ENCODE measurements at regions not wholly inside any gene's neighbourhood (a gene's known extent, or its start where the extent isn't known, plus 50 kb on each side); places are given as distances from the start of the nearest gene placed in this dataset.

- Mint-ChIP-seq H3K4me3 (ENCODE audit: unreplicated experiment) (no peak overlapping the region), H3K9me3 (ENCODE audit: unreplicated experiment) (peaks cover 2% of the 10 kb centered on the region), H3K27ac (ENCODE audit: unreplicated experiment) (no peak overlapping the region), H3K27me3 (ENCODE audit: low read depth, unreplicated experiment) (no peaks in the 10 kb centered on the region), H3K36me3 (ENCODE audit: low read depth, unreplicated experiment) (no peaks in the 10 kb centered on the region), H3K4me1 (ENCODE audit: low read depth, unreplicated experiment) (no peaks in the 10 kb centered on the region)
- TF ChIP-seq CTCF (IDR thresholded peaks at IDR 0.05; ENCODE audit: insufficient read depth, low read depth, low read length) (no peak), EZH2 (IDR thresholded peaks at IDR 0.05; ENCODE audit: insufficient read depth, low read length) (no peak)
- DNase-seq (ENCODE audit: low read depth) (no peak), FAIRE-seq (no peak)
- Histone ChIP-seq H4K20me1 (ENCODE audit: insufficient read depth, low read length) (no peaks in the 10 kb centered on the region), H3K4me1 (ENCODE audit: insufficient read depth, low read length) (no peaks in the 10 kb centered on the region), H3K36me3 (ENCODE audit: insufficient read depth, low read length) (no peaks in the 10 kb centered on the region), H3K27me3 (ENCODE audit: insufficient read depth, low read length) (no peaks in the 10 kb centered on the region), H3K27ac (ENCODE audit: low read depth, low read length) (no peak overlapping the region), H3K4me2 (ENCODE audit: low read length) (no peak overlapping the region), H3K79me2 (ENCODE audit: insufficient read depth, low read length) (no peaks in the 10 kb centered on the region), H3K9ac (ENCODE audit: low read length) (no peak overlapping the region), H2AFZ (ENCODE audit: low read depth, low read length) (no peak overlapping the region), H3K4me3 (ENCODE audit: insufficient read depth, low read depth, low read length) (no peak overlapping the region), H3K9me3 (ENCODE audit: insufficient read depth, low read depth, low read length) (no peaks in the 10 kb centered on the region)
These were observed 97.6 kb upstream of the CTTNBP2 start for GRCh38 chr7:117970801-117971200.

- Mint-ChIP-seq H3K36me3 (ENCODE audit: low read depth, unreplicated experiment) (no peaks in the 10 kb centered on the region), H3K9me3 (ENCODE audit: unreplicated experiment) (peaks cover 2% of the 10 kb centered on the region), H3K4me3 (ENCODE audit: unreplicated experiment) (no peak overlapping the region), H3K27me3 (ENCODE audit: low read depth, unreplicated experiment) (no peaks in the 10 kb centered on the region), H3K4me1 (ENCODE audit: low read depth, unreplicated experiment) (no peaks in the 10 kb centered on the region), H3K27ac (ENCODE audit: unreplicated experiment) (no peak overlapping the region)
- Histone ChIP-seq H3K4me3 (ENCODE audit: insufficient read depth, low read depth, low read length) (no peak overlapping the region), H4K20me1 (ENCODE audit: insufficient read depth, low read length) (no peaks in the 10 kb centered on the region), H3K27ac (ENCODE audit: low read depth, low read length) (no peak overlapping the region), H3K27me3 (ENCODE audit: insufficient read depth, low read length) (no peaks in the 10 kb centered on the region), H2AFZ (ENCODE audit: low read depth, low read length) (no peak overlapping the region), H3K4me1 (ENCODE audit: insufficient read depth, low read length) (no peaks in the 10 kb centered on the region), H3K36me3 (ENCODE audit: insufficient read depth, low read length) (no peaks in the 10 kb centered on the region), H3K9me3 (ENCODE audit: insufficient read depth, low read depth, low read length) (no peaks in the 10 kb centered on the region), H3K4me2 (ENCODE audit: low read length) (no peak overlapping the region), H3K79me2 (ENCODE audit: insufficient read depth, low read length) (no peaks in the 10 kb centered on the region), H3K9ac (ENCODE audit: low read length) (no peak overlapping the region)
- FAIRE-seq (no peak), DNase-seq (ENCODE audit: low read depth) (no peak)
- TF ChIP-seq CTCF (IDR thresholded peaks at IDR 0.05; ENCODE audit: insufficient read depth, low read depth, low read length), result no peak
- no peak for TF ChIP-seq EZH2 (IDR thresholded peaks at IDR 0.05; ENCODE audit: insufficient read depth, low read length)
These were observed 98.5 kb upstream of the CTTNBP2 start for GRCh38 chr7:117971556-117972244.

- Mint-ChIP-seq H3K4me1 (ENCODE audit: low read depth, unreplicated experiment) (no peaks in the 10 kb centered on the region), H3K27me3 (ENCODE audit: low read depth, unreplicated experiment) (no peaks in the 10 kb centered on the region), H3K9me3 (ENCODE audit: unreplicated experiment) (peaks cover 2% of the 10 kb centered on the region), H3K4me3 (ENCODE audit: unreplicated experiment) (no peak overlapping the region), H3K27ac (ENCODE audit: unreplicated experiment) (no peak overlapping the region), H3K36me3 (ENCODE audit: low read depth, unreplicated experiment) (no peaks in the 10 kb centered on the region)
- H3K9me3 ChIP-seq (ENCODE audit: insufficient read depth, low read depth, low read length), result no peaks in the 10 kb centered on the region
- H3K36me3 ChIP-seq (ENCODE audit: insufficient read depth, low read length), result no peaks in the 10 kb centered on the region
- FAIRE-seq, result no peak
- no peak overlapping the region for H3K4me3 ChIP-seq (ENCODE audit: insufficient read depth, low read depth, low read length)
- H3K4me1 ChIP-seq (ENCODE audit: insufficient read depth, low read length), result no peaks in the 10 kb centered on the region
- H4K20me1 ChIP-seq (ENCODE audit: insufficient read depth, low read length), result no peaks in the 10 kb centered on the region
- TF ChIP-seq EZH2 (IDR thresholded peaks at IDR 0.05; ENCODE audit: insufficient read depth, low read length) (no peak), CTCF (IDR thresholded peaks at IDR 0.05; ENCODE audit: insufficient read depth, low read depth, low read length) (no peak)
- no peak for DNase-seq (ENCODE audit: low read depth)
- no peak overlapping the region for H3K4me2 ChIP-seq (ENCODE audit: low read length)
- no peak overlapping the region for H3K27ac ChIP-seq (ENCODE audit: low read depth, low read length)
- no peak overlapping the region for H3K9ac ChIP-seq (ENCODE audit: low read length)
- H3K79me2 ChIP-seq (ENCODE audit: insufficient read depth, low read length), result no peaks in the 10 kb centered on the region
- no peaks in the 10 kb centered on the region for H3K27me3 ChIP-seq (ENCODE audit: insufficient read depth, low read length)
- no peak overlapping the region for H2AFZ ChIP-seq (ENCODE audit: low read depth, low read length)
These were observed 99.4 kb upstream of the CTTNBP2 start for GRCh38 chr7:117972606-117973005.

Measured in astrocyte (in vitro differentiated cells and primary cell).